ENCODE measurements at regions not wholly inside any gene's neighbourhood (a gene's known extent, or its start where the extent isn't known, plus 50 kb on each side); places are given as distances from the start of the nearest gene placed in this dataset.

DNA sequence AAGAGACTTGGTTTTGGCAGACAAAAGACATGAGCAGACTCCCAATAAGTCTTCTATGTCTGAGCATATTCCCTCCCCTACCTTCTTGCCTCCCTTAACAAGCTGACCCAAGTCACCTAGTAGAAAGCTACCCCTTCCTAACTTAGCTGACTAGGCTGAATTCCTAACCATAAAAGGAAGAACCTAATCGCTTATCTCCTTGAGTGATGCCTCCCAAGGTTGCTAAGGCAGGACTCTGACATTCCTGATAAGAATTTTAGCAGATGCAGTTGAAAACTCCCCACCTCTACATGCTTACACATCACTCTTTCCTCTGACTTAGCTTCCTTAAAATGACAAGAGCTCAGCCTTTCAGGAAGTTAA lies 704.7 kb upstream of the MBL2 start:
- DNase-seq (ENCODE audit: low spot score): no peak
- Histone ChIP-seq H2BK12ac (ENCODE audit: low read length) (no peak overlapping the region), H4K91ac (ENCODE audit: low read depth, low read length, poor library complexity) (no peak overlapping the region), H3K9ac (ENCODE audit: low read depth, low read length, poor library complexity) (no peak overlapping the region), H2AK5ac (ENCODE audit: low read depth, low read length) (no peak overlapping the region), H3K27me3 (ENCODE audit: control insufficient read depth in 3 of 3, insufficient read depth in 3 of 3, low read depth in 1 of 3, low read length in 3 of 3) (no peaks in the 10 kb centered on the region), H3K79me1 (ENCODE audit: low read depth, low read length) (no peaks in the 10 kb centered on the region), H3K4me1 (ENCODE audit: control insufficient read depth in 2 of 2, insufficient read depth in 1 of 2, low read depth in 1 of 2, low read length in 2 of 2) (peaks cover 4 to 15% of the 10 kb centered on the region in 2 donors), H3K18ac (ENCODE audit: low read length) (no peak overlapping the region), H3K4ac (ENCODE audit: low read length) (no peak overlapping the region), H2BK120ac (ENCODE audit: low read depth, low read length) (no peak overlapping the region), H3K4me2 (ENCODE audit: insufficient read depth, low read length, poor library complexity, severe bottlenecking) (no peak overlapping the region), H4K8ac (ENCODE audit: low read depth, low read length) (no peak overlapping the region), H3K14ac (ENCODE audit: low read length) (no peak overlapping the region), H2BK5ac (ENCODE audit: low read length) (no peak overlapping the region), H3K36me3 (replicated peaks in 1 of 2; ENCODE audit: control insufficient read depth in 2 of 2, insufficient read depth in 2 of 2, low read length in 2 of 2) (no peaks in the 10 kb centered on the region), H3K27ac (replicated peaks; ENCODE audit: low read length) (no peak overlapping the region), H3K9me3 (replicated peaks in 1 of 2; ENCODE audit: control insufficient read depth in 2 of 2, insufficient read depth in 1 of 2, low read depth in 1 of 2, low read length in 2 of 2) (no peaks in the 10 kb centered on the region), H3K4me3 (ENCODE audit: low read length in 2 of 2) (no peak overlapping the region), H2BK15ac (ENCODE audit: low read length) (no peak overlapping the region), H2AFZ (ENCODE audit: low read length) (peak overlapping the region; percentile 42), H3K23ac (ENCODE audit: low read depth, low read length, poor library complexity) (no peak overlapping the region)
- WGBS, 2 donors (ENCODE audit: extremely low coverage in 2 of 2, insufficient read length in 2 of 2, insufficient replicate concordance in 1 of 2): no CpG with 5 or more reads among the region's 1 CpG

DNA sequence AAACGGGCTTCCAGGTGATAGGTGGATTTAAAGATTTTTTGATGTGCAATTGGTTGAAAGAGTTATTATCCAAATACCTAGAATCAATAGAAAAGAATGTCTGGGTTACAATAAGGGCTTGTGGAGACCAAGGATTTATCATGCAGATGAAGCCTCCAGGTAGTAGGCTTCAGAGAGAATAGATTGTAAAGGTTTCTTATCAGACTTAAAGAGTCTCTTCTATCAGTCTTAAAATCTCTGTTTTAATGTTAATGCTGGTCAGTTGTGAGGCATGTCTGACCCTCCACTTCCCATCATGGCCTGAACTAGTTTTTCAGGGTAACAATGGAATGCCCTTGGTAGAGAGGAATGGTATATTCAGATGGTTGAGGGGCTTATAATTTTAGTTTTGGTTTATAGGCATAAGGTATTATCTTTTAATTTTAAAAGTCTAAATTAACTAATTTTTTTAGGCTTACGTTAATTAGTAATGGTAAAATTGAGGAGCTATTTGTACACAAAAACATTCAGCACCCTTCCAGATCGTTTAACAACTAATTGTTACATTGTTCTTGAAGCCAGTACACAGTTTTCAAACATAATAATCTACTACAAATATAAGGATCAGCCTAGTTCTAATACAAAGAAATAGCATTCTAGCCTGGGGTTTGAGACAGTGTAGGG lies 704.2 kb upstream of the MBL2 start:
- Histone ChIP-seq H2BK120ac (ENCODE audit: low read depth, low read length) (no peak overlapping the region), H4K8ac (ENCODE audit: low read depth, low read length) (no peak overlapping the region), H3K4me1 (ENCODE audit: control insufficient read depth in 2 of 2, insufficient read depth in 1 of 2, low read depth in 1 of 2, low read length in 2 of 2) (peaks cover 4 to 15% of the 10 kb centered on the region in 2 donors), H3K27me3 (ENCODE audit: control insufficient read depth in 3 of 3, insufficient read depth in 3 of 3, low read depth in 1 of 3, low read length in 3 of 3) (no peaks in the 10 kb centered on the region), H2BK15ac (ENCODE audit: low read length) (no peak overlapping the region), H3K36me3 (replicated peaks in 1 of 2; ENCODE audit: control insufficient read depth in 2 of 2, insufficient read depth in 2 of 2, low read length in 2 of 2) (no peaks in the 10 kb centered on the region), H3K27ac (replicated peaks; ENCODE audit: low read length) (no peak overlapping the region), H3K9ac (ENCODE audit: low read depth, low read length, poor library complexity) (no peak overlapping the region), H2AK5ac (ENCODE audit: low read depth, low read length) (no peak overlapping the region), H3K4me3 (ENCODE audit: low read length in 2 of 2) (no peak overlapping the region), H2AFZ (ENCODE audit: low read length) (peak overlapping the region; percentile 42), H3K4ac (ENCODE audit: low read length) (no peak overlapping the region), H3K79me1 (ENCODE audit: low read depth, low read length) (no peaks in the 10 kb centered on the region), H4K91ac (ENCODE audit: low read depth, low read length, poor library complexity) (no peak overlapping the region), H2BK12ac (ENCODE audit: low read length) (no peak overlapping the region), H3K9me3 (replicated peaks in 1 of 2; ENCODE audit: control insufficient read depth in 2 of 2, insufficient read depth in 1 of 2, low read depth in 1 of 2, low read length in 2 of 2) (no peaks in the 10 kb centered on the region), H3K4me2 (ENCODE audit: insufficient read depth, low read length, poor library complexity, severe bottlenecking) (no peak overlapping the region), H3K14ac (ENCODE audit: low read length) (no peak overlapping the region), H2BK5ac (ENCODE audit: low read length) (no peak overlapping the region), H3K23ac (ENCODE audit: low read depth, low read length, poor library complexity) (no peak overlapping the region), H3K18ac (ENCODE audit: low read length) (no peak overlapping the region)
- no peak for DNase-seq (ENCODE audit: low spot score)
- no CpG with 5 or more reads among the region's 3 CpGs for WGBS, 2 donors (ENCODE audit: extremely low coverage in 2 of 2, insufficient read length in 2 of 2, insufficient replicate concordance in 1 of 2)

DNA sequence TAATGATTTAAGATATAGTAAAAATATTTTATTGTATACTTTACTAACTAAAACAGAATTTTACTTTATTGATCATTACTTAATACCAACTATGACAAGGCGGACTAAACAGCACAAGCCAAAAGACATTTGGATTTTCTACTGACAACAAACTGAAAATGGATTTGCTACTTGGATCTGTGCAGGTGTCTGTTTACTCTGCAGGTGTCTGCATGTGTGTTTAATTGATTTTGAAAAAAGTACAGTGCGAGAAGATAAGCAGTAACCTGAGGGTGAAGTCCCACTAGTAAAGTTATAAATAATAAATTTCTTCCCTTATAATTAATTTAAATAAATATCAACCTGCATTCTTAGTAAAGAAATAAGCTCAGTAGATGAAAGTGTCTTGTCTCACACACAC lies 696.8 kb upstream of the MBL2 start:
- no peak overlapping the region for H2BK5ac ChIP-seq (ENCODE audit: low read length)
- no peak overlapping the region for H2AK5ac ChIP-seq (ENCODE audit: low read depth, low read length)
- H3K27me3 ChIP-seq (ENCODE audit: control insufficient read depth in 3 of 3, insufficient read depth in 3 of 3, low read depth in 1 of 3, low read length in 3 of 3): no peaks in the 10 kb centered on the region
- H3K27ac ChIP-seq (replicated peaks; ENCODE audit: low read length): no peak overlapping the region
- WGBS, 2 donors (ENCODE audit: extremely low coverage in 2 of 2, insufficient read length in 2 of 2, insufficient replicate concordance in 1 of 2): no CpG with 5 or more reads among the region's 2 CpGs
- no peaks in the 10 kb centered on the region for H3K4me1 ChIP-seq (ENCODE audit: control insufficient read depth in 2 of 2, insufficient read depth in 1 of 2, low read depth in 1 of 2, low read length in 2 of 2)
- no peak overlapping the region for H3K23ac ChIP-seq (ENCODE audit: low read depth, low read length, poor library complexity)
- H3K18ac ChIP-seq (ENCODE audit: low read length): no peak overlapping the region
- H3K79me1 ChIP-seq (ENCODE audit: low read depth, low read length): no peaks in the 10 kb centered on the region
- H3K9me3 ChIP-seq (replicated peaks in 1 of 2; ENCODE audit: control insufficient read depth in 2 of 2, insufficient read depth in 1 of 2, low read depth in 1 of 2, low read length in 2 of 2): peaks cover 0 to 3% of the 10 kb centered on the region in 2 donors
- no peak overlapping the region for H3K14ac ChIP-seq (ENCODE audit: low read length)
- no peak overlapping the region for H2BK120ac ChIP-seq (ENCODE audit: low read depth, low read length)
- H3K4ac ChIP-seq (ENCODE audit: low read length): no peak overlapping the region
- no peak for DNase-seq (ENCODE audit: low spot score)
- H3K9ac ChIP-seq (ENCODE audit: low read depth, low read length, poor library complexity): no peak overlapping the region
- no peak overlapping the region for H2AFZ ChIP-seq (ENCODE audit: low read length)
- no peak overlapping the region for H4K91ac ChIP-seq (ENCODE audit: low read depth, low read length, poor library complexity)
- H4K8ac ChIP-seq (ENCODE audit: low read depth, low read length): no peak overlapping the region
- no peak overlapping the region for H2BK12ac ChIP-seq (ENCODE audit: low read length)
- H2BK15ac ChIP-seq (ENCODE audit: low read length): no peak overlapping the region
- no peak overlapping the region for H3K4me2 ChIP-seq (ENCODE audit: insufficient read depth, low read length, poor library complexity, severe bottlenecking)
- H3K36me3 ChIP-seq (replicated peaks in 1 of 2; ENCODE audit: control insufficient read depth in 2 of 2, insufficient read depth in 2 of 2, low read length in 2 of 2): no peaks in the 10 kb centered on the region
- no peak overlapping the region for H3K4me3 ChIP-seq (ENCODE audit: low read length in 2 of 2)

DNA sequence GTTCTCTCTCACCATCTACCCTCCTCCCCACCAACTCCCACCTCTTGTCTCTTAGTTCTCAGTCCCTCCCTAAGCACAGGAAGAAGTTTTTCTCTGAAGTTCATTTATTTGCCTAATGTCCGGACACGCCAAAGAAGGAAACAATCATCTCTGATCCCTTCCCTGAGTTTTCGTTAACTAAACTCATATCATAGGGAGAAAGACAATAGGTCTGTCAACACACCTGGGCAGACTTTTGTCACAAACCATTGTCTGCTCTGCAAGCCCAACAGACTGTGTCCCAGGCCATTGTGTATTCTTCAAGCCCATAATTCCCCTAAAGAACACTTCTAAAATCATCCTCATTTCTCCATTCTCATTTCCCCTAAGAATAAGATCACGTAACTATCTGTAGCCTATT lies 691.0 kb upstream of the MBL2 start:
- 100% methylated on average over 1 of the region's 4 CpGs; no CpG with 5 or more reads in 1 of the 2 donors for WGBS, 2 donors (ENCODE audit: extremely low coverage in 2 of 2, insufficient read length in 2 of 2, insufficient replicate concordance in 1 of 2)
- no peak overlapping the region for H3K4me3 ChIP-seq (ENCODE audit: low read length in 2 of 2)

More for the DNA sequence above, 691.0 kb upstream of the MBL2 start:
- Histone ChIP-seq H2BK120ac (ENCODE audit: low read depth, low read length) (no peak overlapping the region), H3K9me3 (replicated peaks in 1 of 2; ENCODE audit: control insufficient read depth in 2 of 2, insufficient read depth in 1 of 2, low read depth in 1 of 2, low read length in 2 of 2) (peaks cover 0 to 11% of the 10 kb centered on the region in 2 donors), H2BK5ac (ENCODE audit: low read length) (no peak overlapping the region), H3K36me3 (replicated peaks in 1 of 2; ENCODE audit: control insufficient read depth in 2 of 2, insufficient read depth in 2 of 2, low read length in 2 of 2) (no peaks in the 10 kb centered on the region), H4K91ac (ENCODE audit: low read depth, low read length, poor library complexity) (no peak overlapping the region), H3K4me1 (ENCODE audit: control insufficient read depth in 2 of 2, insufficient read depth in 1 of 2, low read depth in 1 of 2, low read length in 2 of 2) (peaks cover 0 to 2% of the 10 kb centered on the region in 2 donors), H3K9ac (ENCODE audit: low read depth, low read length, poor library complexity) (no peak overlapping the region), H2AFZ (ENCODE audit: low read length) (peak overlapping the region; percentile 14), H2AK5ac (ENCODE audit: low read depth, low read length) (no peak overlapping the region), H3K4me2 (ENCODE audit: insufficient read depth, low read length, poor library complexity, severe bottlenecking) (no peak overlapping the region), H3K14ac (ENCODE audit: low read length) (no peak overlapping the region), H2BK15ac (ENCODE audit: low read length) (no peak overlapping the region), H3K18ac (ENCODE audit: low read length) (no peak overlapping the region), H3K27ac (replicated peaks; ENCODE audit: low read length) (no peak overlapping the region), H3K23ac (ENCODE audit: low read depth, low read length, poor library complexity) (no peak overlapping the region), H2BK12ac (ENCODE audit: low read length) (no peak overlapping the region), H3K27me3 (ENCODE audit: control insufficient read depth in 3 of 3, insufficient read depth in 3 of 3, low read depth in 1 of 3, low read length in 3 of 3) (no peaks in the 10 kb centered on the region), H3K79me1 (ENCODE audit: low read depth, low read length) (no peaks in the 10 kb centered on the region), H4K8ac (ENCODE audit: low read depth, low read length) (no peak overlapping the region), H3K4ac (ENCODE audit: low read length) (no peak overlapping the region)
- DNase-seq (ENCODE audit: low spot score): no peak
